CD4-positive, alpha-beta T cell (primary cell): ENCODE measurements at regions not wholly inside any gene's neighbourhood (a gene's known extent, or its start where the extent isn't known, plus 50 kb on each side); places are given as distances from the start of the nearest gene placed in this dataset.

Experiments
- ATAC-seq: fragments of 200-7000 bp; cut with Tn5 transposase; one replicate; pipeline ENCODE4 v1.10.0; 2022; ENCODE audit warnings: mild to moderate bottlenecking; ENCODE audit not compliant: poor library complexity
- CTCF ChIA-PET: fragments of 350-600 bp; sonication (Branson Sonifier 250); formaldehyde crosslinking; loops from one replicate; lab custom pipeline; 2021; ENCODE audit warnings: antibody characterized with exemption, inconsistent platforms; lab: Charles Lee
- POLR2A ChIA-PET: fragments of 350-600 bp; sonication (Branson Sonifier 250); formaldehyde crosslinking; loops from one replicate; lab custom pipeline; 2021; ENCODE audit warnings: antibody characterized with exemption, inconsistent platforms; lab: Charles Lee
- DNase-seq, 14 experiments: peaks; one replicate each; pipeline ENCODE4 v3.0.0-alpha.2; 2013 to 2020; ENCODE audit warnings: mixed read lengths in 2 of 14
- H3K27ac ChIP-seq, 2 donors: one replicate each; pipeline versions ENCODE4 v1.5.1 to v1.7.0; 2013; ENCODE audit warnings: low read length in 2 of 2, low read depth in 1 of 2, mild to moderate bottlenecking in 1 of 2
- H3K27me3 ChIP-seq, 2 experiments: 1 replicate in 1 of 2; 2 replicates in 1 of 2; pipeline versions ENCODE4 v1.6.1 to v1.7.0; 2013; ENCODE audit warnings: low read length in 2 of 2, control low read depth in 1 of 2, mild to moderate bottlenecking in 1 of 2, moderate library complexity in 1 of 2; ENCODE audit not compliant: insufficient read depth in 2 of 2, control insufficient read depth in 1 of 2
- H3K36me3 ChIP-seq: one replicate; pipeline ENCODE4 v1.6.1; 2013; ENCODE audit warnings: low read length, control low read depth; ENCODE audit not compliant: insufficient read depth
- H3K4me1 ChIP-seq: one replicate; pipeline ENCODE4 v1.6.1; 2013; ENCODE audit warnings: low read length, control low read depth; ENCODE audit not compliant: insufficient read depth
- H3K4me3 ChIP-seq: one replicate; pipeline ENCODE4 v1.5.1; 2013; ENCODE audit warnings: mild to moderate bottlenecking, low read length, moderate library complexity
- H3K9me3 ChIP-seq, 2 experiments: 1 replicate in 1 of 2; 2 replicates in 1 of 2; pipeline versions ENCODE4 v1.6.1 to v1.7.0; 2013; ENCODE audit warnings: low read length in 2 of 2, mild to moderate bottlenecking in 2 of 2, control low read depth in 1 of 2, moderate library complexity in 1 of 2; ENCODE audit not compliant: control insufficient read depth in 1 of 2, insufficient read depth in 1 of 2
- H3K27ac Mint-ChIP-seq: one replicate; pipeline ENCODE4 v1.8.0; 2020; ENCODE audit warnings: mixed read lengths
- H3K27me3 Mint-ChIP-seq: one replicate; pipeline ENCODE4 v1.8.0; 2021; ENCODE audit warnings: mixed read lengths
- H3K36me3 Mint-ChIP-seq: one replicate; pipeline ENCODE4 v1.8.0; 2021; ENCODE audit warnings: low read depth, mixed read lengths
- H3K4me1 Mint-ChIP-seq: one replicate; pipeline ENCODE4 v1.8.0; 2021; ENCODE audit warnings: low read depth, mixed read lengths
- H3K4me3 Mint-ChIP-seq: one replicate; pipeline ENCODE4 v1.8.0; 2020; ENCODE audit warnings: mild to moderate bottlenecking, mixed read lengths
- H3K9me3 Mint-ChIP-seq: one replicate; pipeline ENCODE4 v1.8.0; 2020; ENCODE audit warnings: mixed read lengths
- CTCF ChIP-seq: fragments of 200-600 bp; IDR thresholded peaks from one replicate; pipeline ENCODE4 v1.8.0; 2022; ENCODE audit warnings: antibody characterized with exemption, mild to moderate bottlenecking
- intact Hi-C, 2 experiments: fragments of 100-400 bp; cut with DNase I in 1 of 2; cut with micrococcal nuclease in 1 of 2; formaldehyde crosslinking; loops; one replicate each; pipeline versions ENCODE4 v1.15.1 to v1.9.0; 2023 to 2025; cut with DNase I, micrococcal nuclease

- H3K36me3 Mint-ChIP-seq: no peaks in the 10 kb centered on the region
Measured at GRCh38 chr11:70527429-70528045, 129.2 kb downstream of the CTTN start.

GRCh38 chr11:70528046-70528793 lies 129.9 kb downstream of the CTTN start:
- no peak overlapping the region for H3K4me3 ChIP-seq
- peaks cover 6% of the 10 kb centered on the region in 2 experiments for H3K27me3 ChIP-seq
- no peak for DNase-seq
- no peaks in the 10 kb centered on the region for H3K4me1 ChIP-seq
- intact Hi-C loops: no loop called here
- H3K4me3 Mint-ChIP-seq: no peak overlapping the region
- no peak overlapping the region for H3K27ac Mint-ChIP-seq
- no peaks in the 10 kb centered on the region for H3K36me3 Mint-ChIP-seq
- no peak for ATAC-seq
- POLR2A ChIA-PET: no interaction called here
- H3K9me3 ChIP-seq: peaks cover 0 to 23% of the 10 kb centered on the region in 2 experiments
- CTCF ChIA-PET: no interaction called here
- peaks cover 11% of the 10 kb centered on the region for H3K27me3 Mint-ChIP-seq
- no peaks in the 10 kb centered on the region for H3K36me3 ChIP-seq
- no peaks in the 10 kb centered on the region for H3K9me3 Mint-ChIP-seq
- no peak overlapping the region for H3K27ac ChIP-seq
- TF ChIP-seq CTCF: no peak
- no peaks in the 10 kb centered on the region for H3K4me1 Mint-ChIP-seq

More at GRCh38 chr11:70527429-70528045, 129.2 kb downstream of the CTTN start:
- Histone ChIP-seq H3K4me1 (no peaks in the 10 kb centered on the region), H3K27ac (no peak overlapping the region), H3K9me3 (peaks cover 0 to 23% of the 10 kb centered on the region in 2 experiments), H3K36me3 (no peaks in the 10 kb centered on the region), H3K27me3 (peaks cover 6 to 7% of the 10 kb centered on the region in 2 experiments), H3K4me3 (no peak overlapping the region)
- Mint-ChIP-seq H3K27ac (no peak overlapping the region), H3K9me3 (no peaks in the 10 kb centered on the region), H3K4me1 (no peaks in the 10 kb centered on the region), H3K27me3 (peaks cover 11% of the 10 kb centered on the region), H3K4me3 (no peak overlapping the region)
- ChIA-PET POLR2A (no interaction called here), CTCF (no interaction called here)
- DNase-seq (no peak), ATAC-seq (no peak)
- intact Hi-C loops: no loop called here
- no peak for TF ChIP-seq CTCF

GRCh38 chr11:70528794-70529580 lies 130.7 kb downstream of the CTTN start:
- Histone ChIP-seq H3K9me3 (peaks cover 0 to 23% of the 10 kb centered on the region in 2 experiments), H3K36me3 (no peaks in the 10 kb centered on the region), H3K4me1 (no peaks in the 10 kb centered on the region), H3K27me3 (peaks cover 2 to 6% of the 10 kb centered on the region in 2 experiments), H3K27ac (no peak overlapping the region), H3K4me3 (no peak overlapping the region)
- POLR2A ChIA-PET: no interaction called here
- Mint-ChIP-seq H3K4me1 (no peaks in the 10 kb centered on the region), H3K4me3 (no peak overlapping the region), H3K27ac (no peak overlapping the region), H3K36me3 (no peaks in the 10 kb centered on the region), H3K9me3 (no peaks in the 10 kb centered on the region), H3K27me3 (peaks cover 5% of the 10 kb centered on the region)
- no peak for TF ChIP-seq CTCF
- intact Hi-C loops: no loop called here
- ATAC-seq (no peak), DNase-seq (no peak)
- CTCF ChIA-PET: no interaction called here
